ENCODE measurements at regions not wholly inside any gene's neighbourhood (a gene's known extent, or its start where the extent isn't known, plus 50 kb on each side); places are given as distances from the start of the nearest gene placed in this dataset.

DNA sequence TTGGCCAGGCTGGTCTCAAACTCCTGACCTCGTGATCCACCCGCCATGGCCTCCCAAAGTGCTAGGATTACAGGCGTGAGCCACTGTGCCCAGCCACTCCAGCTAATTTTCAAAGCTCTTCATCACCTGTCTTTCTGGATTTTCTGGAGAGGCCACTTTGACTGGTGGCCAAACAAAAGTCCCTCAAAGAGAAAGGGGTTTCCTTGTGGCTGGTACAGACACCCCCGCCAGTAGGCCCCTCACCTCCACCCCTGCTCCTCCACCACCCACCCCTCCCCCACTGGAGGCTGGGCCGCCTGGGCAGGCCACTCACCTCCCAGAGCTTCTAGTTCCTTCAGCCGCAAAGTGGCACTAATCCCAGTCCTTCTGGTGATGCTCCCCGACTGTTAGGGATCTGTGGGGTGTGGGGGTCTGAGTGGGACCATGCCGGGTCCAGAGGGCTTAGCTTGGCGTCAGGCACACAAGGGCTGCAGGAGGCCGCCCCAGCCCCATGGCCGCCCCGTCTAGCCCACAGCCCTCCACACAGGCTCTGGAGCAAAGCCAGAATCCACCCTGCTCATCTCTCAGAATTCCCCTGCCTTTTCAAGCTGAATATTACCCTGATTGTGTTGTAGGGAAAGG, 182.0 kb upstream of the IER5L start:
- no peak for DNase-seq (ENCODE audit: low read depth in 2 of 2)

DNA sequence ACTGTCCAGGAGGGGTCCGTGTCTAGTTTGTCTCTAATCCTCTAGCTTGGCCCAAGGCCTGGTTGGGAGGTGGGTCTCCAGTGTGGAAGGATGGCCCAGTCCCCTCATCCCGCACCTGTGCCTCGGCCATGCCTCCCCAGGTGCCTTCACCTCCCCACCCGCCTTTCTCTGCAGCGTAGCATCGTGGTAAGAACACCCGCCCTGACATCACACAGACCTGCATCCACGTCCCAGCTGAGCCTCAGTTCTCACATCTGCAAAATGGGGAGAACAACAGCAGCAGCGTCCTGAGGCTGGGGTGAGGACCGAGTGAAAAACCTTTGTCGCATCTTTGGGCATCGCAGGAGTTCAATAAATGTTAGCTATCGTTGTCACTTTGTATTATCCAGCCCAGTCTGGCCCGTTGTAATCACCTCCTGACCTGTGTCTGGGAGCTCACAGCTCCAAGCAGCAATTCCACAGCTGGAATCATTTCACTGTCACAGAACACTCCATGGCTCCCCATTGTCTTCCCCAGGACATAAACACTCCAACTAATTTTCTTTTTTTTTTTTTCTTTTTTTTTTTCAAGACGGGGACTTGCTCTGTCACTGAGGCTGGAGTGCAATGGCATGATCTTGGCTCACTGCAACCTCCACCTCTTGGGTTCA, 181.2 kb upstream of the IER5L start:
- no peak for DNase-seq (ENCODE audit: low read depth in 2 of 2)

DNA sequence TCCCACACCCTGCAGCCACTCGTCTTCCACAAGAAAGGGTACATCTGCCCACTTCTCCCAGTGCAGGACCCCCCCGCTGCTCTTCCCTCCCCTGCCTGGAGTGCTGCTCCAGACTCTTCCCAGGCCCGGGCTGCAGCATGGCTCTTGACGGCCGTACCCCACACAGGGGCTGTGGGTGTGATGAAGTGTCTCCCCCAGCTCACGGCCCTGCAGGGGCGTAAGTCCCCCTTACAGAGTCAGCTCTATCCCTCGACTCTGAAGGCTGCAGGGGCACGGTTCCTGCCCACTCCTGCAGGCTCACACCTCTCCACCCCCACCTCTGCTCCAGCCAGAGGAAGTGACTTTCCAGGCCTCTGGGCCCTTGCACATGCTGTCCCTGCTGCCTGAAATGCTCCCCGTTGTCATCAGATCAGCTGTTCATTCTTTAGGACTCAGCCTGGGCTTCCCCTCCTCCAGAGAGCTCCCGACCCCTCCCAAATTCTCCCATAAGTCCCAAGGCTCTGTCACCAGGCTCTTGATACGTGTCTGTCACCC, 180.6 kb upstream of the IER5L start:
- no peak for DNase-seq (ENCODE audit: low read depth in 2 of 2)

DNA sequence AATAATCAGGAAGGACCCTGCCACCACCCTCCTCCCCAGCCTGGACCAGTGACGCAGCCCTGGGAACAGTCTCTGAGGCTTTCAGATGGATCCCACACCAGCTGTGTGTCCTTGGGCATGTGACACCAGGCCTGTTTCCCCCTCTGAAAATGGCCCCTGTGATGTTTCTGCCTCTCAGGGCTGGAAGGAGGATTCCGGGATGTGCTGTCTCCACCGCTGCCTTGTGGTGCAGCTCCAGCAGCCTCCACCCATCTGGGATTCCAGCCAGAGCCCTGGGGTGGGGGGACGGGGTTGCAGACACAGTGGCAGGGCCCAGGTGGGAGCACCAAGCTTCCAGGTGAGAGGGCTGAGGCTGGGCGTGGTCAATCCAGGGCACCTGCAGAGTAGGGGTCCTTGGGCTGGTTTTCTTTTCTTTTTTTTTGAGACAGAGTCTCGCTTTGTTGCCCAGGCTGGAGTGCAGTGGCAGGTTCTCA, 179.7 kb upstream of the IER5L start:
- DNase-seq (ENCODE audit: low read depth in 2 of 2): no peak

DNA sequence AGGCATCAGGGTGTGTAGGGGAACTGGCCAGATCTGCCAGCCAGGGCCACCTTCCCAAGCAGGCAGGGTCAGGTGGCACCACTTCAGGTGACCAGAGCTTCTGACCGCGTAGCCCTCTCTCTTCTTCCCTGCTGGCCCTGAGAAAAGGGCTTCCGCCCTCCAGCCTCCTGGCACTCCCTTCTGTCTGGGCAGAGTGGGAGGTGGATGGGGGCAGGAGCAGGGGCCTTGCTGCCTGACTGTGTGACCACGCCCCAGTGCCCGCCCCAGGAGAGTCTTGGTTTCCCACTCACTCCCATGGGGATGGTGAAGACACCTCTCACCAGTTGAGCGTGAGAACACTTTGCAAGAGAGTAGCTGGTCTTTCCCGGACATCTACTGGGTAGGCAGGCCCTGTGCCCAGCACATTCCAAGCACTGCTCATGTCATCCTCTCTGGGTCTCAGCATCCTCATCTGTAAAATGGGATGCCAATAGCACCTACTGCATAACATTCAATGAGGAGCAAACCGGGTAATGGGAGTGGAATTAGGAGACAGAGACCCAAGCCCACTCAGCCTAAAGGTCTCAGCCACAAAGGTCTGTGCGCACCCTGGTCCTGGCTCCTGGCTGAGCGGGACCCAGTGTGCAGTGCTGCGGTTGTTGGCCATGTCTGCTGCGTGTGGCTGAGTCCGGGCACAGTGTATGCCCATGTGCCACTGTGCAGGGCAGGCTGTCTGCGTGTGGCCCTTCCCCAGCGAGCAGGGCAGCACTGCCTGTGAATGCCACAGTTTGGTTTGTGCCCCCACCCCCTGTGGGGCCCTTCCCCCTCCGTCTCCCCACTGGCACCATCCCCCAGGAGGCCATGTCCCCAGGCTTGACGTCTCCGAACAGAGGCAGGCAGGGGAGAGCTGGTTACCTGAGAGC, 179.1 kb upstream of the IER5L start:
- no peak for DNase-seq (ENCODE audit: low read depth in 2 of 2)

DNA sequence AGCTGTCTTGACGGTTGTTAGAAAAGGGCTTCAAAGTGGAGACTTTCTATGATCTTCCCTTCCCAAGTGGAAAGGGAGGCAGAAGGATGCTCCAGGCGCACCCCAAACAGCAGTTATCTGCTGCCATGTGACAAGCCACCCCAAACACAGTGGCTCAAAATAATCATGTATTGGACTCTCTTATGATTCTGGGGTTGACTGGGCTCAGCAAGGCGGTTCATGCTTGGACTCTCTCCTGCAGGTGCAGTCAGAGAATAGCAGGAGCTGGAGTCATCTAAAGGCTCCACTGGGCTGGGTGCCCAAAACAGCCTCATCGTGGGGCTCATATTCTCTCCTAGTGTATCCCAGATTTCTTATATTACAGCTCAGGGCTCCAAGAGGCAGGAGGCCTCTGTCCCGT, 177.6 kb upstream of the IER5L start:
- DNase-seq (ENCODE audit: low read depth in 2 of 2): no peak

DNA sequence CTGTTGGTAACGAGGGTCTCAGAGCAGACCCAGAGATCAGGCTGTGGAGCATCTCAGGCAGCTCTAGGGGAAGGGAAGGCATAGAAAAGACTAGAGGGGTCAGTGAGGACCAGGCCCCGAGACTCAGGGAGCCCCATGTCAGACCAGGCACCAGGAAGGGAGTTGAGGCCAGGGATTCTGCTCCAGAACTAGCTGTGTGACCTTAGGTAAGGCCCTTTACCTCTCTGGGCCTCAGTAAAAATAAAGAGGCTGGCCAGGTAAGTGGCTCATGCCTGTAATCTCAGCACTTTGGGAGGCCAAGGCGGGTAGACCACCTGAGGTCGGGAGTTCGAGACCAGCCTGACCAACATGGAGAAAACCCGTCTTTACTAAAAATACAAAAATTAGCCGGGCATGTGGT, 176.4 kb upstream of the IER5L start:
- no peak for DNase-seq (ENCODE audit: low read depth in 2 of 2)

DNA sequence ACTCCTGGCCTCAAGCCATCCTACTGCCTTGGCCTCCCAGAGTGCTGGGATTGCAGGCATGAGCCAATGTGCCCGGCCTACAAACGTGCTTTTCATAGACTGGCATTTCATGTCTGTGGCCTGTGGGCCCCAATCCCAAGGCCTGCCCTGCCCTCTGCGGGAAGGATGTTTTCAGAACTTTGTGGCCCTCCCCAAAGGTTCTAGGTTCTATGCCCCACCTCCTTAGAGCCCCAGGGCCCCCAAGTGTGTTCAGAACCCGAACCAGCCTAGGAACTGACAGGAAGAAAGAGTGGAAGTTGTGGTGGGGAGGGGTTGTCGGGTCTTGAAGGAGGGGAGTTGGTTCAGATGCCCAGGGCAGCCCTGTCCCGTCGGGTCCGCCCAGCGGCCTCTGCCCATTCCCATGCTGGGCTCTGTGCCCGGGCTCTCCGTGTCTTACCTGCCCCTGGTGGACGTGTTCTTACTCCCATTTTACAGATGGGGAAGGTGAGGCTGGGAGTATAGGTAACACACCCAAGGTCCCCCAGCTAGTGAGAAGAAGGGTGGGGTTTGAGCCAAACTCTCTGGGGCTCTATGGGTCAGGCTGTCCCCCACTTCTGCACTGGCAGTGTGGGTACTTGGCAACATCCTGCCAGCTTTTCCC, 175.8 kb upstream of the IER5L start:
- no peak for DNase-seq (ENCODE audit: low read depth in 2 of 2)

DNA sequence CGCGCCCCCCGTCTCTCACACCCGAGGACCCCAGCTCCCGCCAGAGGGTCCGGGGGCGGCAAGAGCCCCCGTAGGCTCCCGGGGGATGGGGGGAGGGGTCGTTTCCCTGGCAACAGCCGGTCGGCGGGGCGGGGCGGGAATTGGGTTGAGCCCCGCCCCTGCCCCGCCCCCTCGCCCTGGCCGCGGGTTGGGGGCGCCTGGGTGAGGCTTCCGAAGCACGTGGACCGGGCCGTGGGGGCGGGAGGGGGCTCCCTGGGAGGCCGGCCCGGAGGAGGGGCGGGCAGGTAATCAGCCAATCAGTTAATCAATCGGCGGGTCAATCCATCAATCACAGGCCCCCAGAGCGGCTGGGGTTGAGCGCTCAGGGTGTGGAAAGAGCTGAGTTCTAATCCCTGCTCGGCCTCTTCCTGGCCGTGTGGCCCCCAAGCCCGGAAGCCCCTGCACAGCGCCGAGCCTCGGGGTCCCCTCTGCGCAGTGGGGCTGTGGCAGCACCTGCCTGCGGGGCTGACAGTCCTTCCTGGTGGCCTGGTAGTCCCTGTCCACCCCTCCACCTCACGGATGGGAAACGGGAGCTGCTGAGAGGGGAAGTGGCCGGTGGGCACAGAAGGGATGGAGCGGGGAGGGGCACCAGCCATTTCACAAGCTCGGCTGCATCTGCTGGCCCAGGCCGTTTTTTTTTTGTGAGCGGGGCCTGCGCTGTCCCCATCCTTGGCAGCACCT, 174.2 kb upstream of the IER5L start:
- no peak for DNase-seq (ENCODE audit: low read depth in 2 of 2)

DNA sequence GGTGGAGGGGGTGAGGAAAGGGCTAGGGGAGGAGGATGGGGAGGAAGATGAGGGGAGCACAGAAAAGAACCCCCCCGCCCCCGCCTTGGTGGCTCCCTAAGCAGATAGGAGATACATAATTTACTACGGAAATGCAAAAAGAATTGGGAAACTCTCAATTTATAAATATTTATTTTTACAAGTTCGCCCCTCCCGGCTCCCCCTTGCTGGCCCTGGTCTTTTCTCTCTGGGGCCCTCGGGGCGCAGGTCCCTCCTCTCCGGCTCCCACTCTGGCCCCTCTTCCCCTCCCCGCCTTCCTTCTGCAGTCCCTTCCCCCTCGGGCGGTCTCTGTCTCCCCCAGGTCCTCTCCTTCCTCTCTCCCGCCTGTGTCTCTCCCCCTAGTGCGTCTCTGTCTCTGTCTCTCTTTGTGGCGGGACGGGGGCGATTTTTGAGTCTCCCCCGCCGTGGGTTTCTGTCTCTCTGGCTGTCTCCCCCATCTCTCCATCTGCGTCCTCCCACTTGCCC, 173.6 kb upstream of the IER5L start:
- DNase-seq (ENCODE audit: low read depth in 2 of 2): no peak

DNA sequence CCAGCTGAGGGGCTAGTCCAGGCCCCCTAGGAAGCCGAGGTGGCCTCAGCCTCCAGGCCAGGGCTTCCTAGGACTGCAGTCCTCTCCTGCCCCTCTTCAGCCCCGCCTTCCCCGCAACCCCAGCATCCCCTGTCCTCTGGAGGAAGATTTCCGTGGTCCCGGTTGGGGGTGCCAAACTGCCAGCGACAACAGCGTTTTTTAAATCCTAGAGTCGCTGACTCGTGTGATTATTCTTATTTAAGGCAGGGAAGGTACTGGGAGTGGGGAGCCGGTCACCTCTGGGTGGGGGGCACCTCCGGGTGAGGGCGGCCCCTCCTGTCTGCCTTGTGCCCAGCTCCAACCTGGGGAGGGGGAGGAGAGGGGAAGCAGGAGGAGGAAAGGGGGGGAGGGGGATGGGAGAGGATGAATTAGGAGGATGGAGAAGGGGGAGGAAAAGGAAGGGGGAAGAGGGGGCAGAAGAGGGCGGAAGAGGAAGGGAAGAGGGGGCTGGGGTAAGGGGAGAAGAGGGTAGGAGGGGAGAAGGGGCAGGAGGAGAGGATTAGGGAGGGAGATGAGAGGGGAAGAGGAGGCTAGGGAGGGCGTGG, 173.1 kb upstream of the IER5L start:
- no peak for DNase-seq (ENCODE audit: low read depth in 2 of 2)

DNA sequence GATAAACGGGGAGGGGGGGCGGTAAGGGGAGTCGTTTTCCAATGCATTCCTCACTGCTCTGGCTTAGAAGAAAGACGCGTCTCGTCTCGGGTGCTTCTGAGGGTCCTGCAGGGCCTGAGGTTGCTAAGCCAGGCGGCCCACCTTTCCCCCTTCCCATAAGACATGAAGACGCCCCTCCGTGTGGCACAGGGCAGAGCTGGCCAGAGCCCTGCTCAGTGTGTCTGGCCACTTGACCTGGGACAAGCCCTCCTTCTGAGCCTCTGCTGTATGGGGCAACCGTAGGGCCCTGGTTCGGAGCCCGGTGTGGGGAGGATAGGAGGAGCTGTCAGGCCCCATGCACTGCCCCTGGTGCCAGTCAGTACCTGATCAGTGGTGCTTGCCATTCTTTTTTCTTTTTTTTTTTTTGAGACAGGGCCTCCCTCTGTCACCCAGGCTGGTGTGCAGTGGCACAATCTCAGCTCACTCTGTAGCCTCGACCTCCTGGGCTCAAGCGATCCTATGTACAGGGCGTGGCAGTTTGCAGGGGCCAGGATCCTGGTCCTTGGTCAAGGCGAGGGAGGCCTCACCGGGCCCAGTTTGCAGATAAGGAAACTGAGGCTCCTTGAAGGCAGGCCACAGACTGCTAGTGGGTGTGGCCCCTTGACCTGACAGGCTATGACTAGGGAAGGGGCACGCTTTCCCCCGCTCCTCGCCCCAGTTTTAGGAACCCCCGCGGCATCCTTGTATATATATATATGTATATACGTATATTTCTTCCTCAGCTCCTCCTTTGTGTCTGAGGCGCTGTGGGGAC, 172.3 kb upstream of the IER5L start:
- DNase-seq (ENCODE audit: low read depth in 2 of 2): no peak

DNA sequence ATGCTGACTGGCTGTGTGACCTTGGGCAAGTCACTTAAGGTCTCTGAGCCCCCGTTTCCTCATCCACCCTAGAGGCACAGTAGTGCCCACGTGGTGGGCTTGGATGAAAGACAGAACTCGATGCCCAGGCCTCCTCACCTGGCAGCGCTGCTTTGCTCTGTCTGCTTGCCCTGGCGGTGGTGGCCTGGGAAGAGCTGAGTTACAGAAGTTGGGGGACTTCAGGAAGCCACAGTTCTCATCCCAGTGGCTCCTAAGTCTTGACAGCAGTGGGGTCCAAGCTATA, 171.5 kb upstream of the IER5L start:
- no peak for DNase-seq (ENCODE audit: low read depth in 2 of 2)

DNA sequence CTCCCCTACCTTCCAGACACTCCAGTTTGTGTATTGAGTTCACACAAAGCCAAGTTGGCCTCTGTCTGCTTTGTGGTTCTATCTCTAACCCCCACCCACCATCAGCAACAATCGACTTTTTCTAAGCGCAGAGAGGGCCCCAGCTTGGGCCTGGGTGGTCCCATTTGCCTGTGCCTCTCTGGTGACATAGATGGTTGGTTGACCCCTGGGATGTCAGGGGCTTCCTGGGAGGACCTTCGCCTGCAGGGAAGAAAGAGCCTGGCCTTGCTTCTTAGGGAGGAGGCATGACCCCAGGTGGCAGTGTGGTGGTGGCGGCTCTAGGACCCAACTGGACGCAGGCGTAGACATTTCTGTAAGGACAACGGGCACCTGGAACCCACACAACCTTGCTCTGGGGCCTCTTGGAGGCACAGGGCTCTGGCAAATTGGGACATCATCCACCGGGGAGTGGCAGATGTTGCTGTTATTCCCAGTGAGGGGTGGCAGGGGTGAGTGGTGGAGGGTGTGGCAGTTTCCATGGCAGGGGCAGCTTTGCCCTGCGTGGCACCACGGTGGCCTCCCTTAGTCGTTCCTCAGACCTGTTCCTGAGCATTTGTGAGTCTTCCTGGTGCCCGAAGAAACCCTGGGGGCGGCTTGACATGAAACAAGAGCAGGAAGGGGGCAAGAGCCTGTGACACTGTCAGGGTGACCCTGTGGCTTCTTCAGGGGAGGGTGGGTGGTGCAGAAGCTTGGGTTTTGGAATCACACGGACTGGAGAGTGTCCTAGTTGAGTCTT, 171.0 kb upstream of the IER5L start:
- no peak for DNase-seq (ENCODE audit: low read depth in 2 of 2)

DNA sequence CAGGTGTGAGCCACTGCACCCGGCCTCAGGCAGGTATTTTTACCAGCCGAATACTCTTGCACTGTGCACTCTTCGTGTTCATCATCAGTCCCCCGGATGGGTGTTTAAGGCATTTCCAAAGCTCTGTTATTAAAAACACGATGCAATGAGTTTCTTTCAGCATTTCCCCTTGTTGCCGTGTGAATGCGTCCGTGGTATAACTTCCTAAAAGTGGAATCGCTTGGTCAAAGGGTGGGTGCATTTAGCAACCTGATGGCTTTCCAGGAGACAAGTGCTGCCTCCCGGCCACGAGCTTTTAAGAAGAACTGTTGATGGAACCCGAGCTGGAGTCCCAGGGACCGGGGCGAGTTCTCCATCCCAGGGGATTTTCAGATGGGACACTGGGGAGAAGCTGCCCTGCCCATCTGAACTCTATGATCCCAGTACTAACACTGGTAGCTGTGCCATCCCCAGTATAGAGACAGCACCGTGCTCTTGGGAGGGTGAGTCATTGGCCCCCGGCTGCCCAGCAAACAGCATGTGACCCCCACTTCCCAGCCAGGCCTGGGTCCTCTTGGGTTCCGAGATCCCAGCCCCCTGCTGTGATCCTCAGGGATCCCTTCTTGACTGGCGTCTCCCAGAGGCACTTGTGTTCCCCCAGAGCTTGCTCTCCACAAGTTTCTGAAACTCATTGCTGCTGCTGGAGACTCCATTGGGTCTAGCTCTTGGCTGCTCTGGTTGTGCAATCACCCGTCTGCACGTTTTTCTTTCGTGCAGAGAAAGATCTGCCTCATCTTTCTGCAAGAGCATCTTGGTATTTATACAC, 169.5 kb upstream of the IER5L start:
- no peak for DNase-seq (ENCODE audit: low read depth in 2 of 2)

DNA sequence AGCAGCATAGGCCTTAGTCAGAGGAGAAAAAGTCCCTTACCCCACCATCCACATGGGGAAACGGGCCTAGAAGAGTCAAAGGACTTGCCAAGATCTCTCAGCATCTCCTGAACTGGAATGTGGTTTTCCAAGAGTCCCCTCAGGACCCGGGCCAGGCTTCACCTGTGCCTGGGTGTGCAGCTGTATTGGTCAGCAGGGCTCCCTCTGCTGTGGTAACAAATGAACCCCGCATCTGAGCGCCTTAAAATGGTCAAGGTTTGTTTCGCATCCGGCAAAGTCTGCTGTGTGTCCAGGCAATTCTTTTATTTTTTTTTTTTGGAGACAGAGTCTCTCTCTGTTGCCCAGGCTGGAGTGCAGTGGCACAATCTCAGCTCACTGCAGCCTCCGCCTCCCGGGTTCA, 168.0 kb upstream of the IER5L start:
- no peak for DNase-seq (ENCODE audit: low read depth in 2 of 2)

DNA sequence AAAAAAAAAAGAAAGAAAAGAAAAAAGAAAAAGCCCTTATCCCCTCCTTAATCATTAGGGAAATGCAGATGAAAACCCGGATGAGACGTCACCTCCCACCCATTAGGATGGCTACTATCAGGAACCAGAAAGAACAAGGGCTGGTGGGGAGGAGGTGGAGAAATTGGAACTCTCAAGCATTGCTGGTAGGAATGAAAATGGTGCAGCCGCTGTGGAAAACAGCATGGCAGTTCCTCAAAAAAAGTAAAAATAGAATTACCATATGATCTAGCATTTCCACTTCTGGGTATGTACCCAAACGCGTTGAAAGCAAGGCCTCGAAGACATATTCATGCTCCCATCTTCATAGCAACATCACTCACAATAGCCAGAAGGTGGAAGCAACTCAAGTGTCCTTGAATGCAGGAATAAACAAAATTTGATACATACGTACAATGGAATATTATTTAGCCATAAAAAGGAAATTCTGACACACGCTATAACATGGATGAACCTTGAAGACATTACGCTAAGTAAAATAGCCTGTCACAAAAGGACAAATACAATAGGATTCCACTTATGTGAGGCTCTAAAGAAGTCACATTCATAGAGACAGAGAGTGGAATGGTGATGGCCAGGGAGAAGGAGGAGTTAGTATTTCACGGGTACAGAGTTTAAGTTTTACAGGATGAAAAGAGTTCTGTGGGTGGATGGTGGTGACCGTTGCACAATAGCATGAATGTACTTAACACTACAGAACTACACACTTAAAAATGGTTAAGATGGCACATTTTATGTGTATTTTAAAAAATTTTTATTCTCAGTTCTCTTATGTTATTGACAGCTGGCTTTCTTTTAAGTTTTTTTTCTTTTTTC, 166.8 kb upstream of the IER5L start:
- DNase-seq (ENCODE audit: low read depth in 2 of 2): no peak

Data from stimulated activated CD8-positive, alpha-beta memory T cell treated with anti-CD3 and anti-CD28 coated beads, Interleukin-2, amount 100 ng/mL, for 48 hours (primary cell).